Caco-2 (cell line): ENCODE measurements at regions not wholly inside any gene's neighbourhood (a gene's known extent, or its start where the extent isn't known, plus 50 kb on each side); places are given as distances from the start of the nearest gene placed in this dataset.

Source experiments
- BruUV-seq: library from RNA; stranded (reverse); fragments of 400-500 nt; replicated peaks from 2 replicates; lab custom pipeline; 2021; lab: Mats Ljungman, UMichigan
- CTCF ChIA-PET: fragments of 300-600 bp; sonication (Branson Sonifier 250); formaldehyde crosslinking; loops from one replicate; lab custom pipeline; 2022; ENCODE audit warnings: antibody characterized with exemption; lab: Charles Lee
- POLR2A ChIA-PET: fragments of 300-600 bp; sonication (Branson Sonifier 250); formaldehyde crosslinking; loops from one replicate; lab custom pipeline; 2022; ENCODE audit warnings: antibody characterized with exemption; lab: Charles Lee
- DNase-seq, 2 experiments: peaks; one replicate each; pipeline versions ENCODE4 v3.0.0 to v3.0.0-alpha.2; 2020 to 2022
- H3K27me3 ChIP-seq: replicated peaks from 2 replicates; pipeline ENCODE4 v1.6.0; 2011; ENCODE audit warnings: low read length; ENCODE audit not compliant: control insufficient read depth, insufficient read depth
- H3K36me3 ChIP-seq: 2 replicates; pipeline ENCODE4 v1.5.1; 2011; ENCODE audit warnings: low read length; ENCODE audit not compliant: control insufficient read depth, insufficient read depth
- H3K4me1 ChIP-seq: fragments of 250-450 bp; sonication (Bioruptor Pico); 2 replicates; pipeline ENCODE4 v1.5.1; 2020; ENCODE audit warnings: mild to moderate bottlenecking
- H3K4me3 ChIP-seq: 2 replicates; pipeline ENCODE4 v1.5.1; 2011; ENCODE audit warnings: low read depth, mild to moderate bottlenecking, control low read depth, low read length
- H3K9me3 ChIP-seq: fragments of 250-450 bp; sonication (Bioruptor Pico); 2 replicates; pipeline ENCODE4 v1.5.1; 2020; ENCODE audit warnings: mild to moderate bottlenecking, moderate library complexity
- H3K27ac Mint-ChIP-seq: one replicate; pipeline ENCODE4 v1.8.0; 2022; ENCODE audit warnings: mixed read lengths; ENCODE audit not compliant: unreplicated experiment
- H3K27me3 Mint-ChIP-seq: one replicate; pipeline ENCODE4 v1.8.0; 2022; ENCODE audit warnings: mixed read lengths; ENCODE audit not compliant: insufficient read depth, unreplicated experiment
- H3K36me3 Mint-ChIP-seq: one replicate; pipeline ENCODE4 v1.8.0; 2022; ENCODE audit warnings: mild to moderate bottlenecking, mixed read lengths; ENCODE audit not compliant: insufficient read depth, unreplicated experiment
- H3K4me1 Mint-ChIP-seq: one replicate; pipeline ENCODE4 v1.8.0; 2022; ENCODE audit warnings: low read depth, mixed read lengths; ENCODE audit not compliant: unreplicated experiment
- H3K4me3 Mint-ChIP-seq: one replicate; pipeline ENCODE4 v1.8.0; 2022; ENCODE audit warnings: mild to moderate bottlenecking, moderate library complexity, mixed read lengths; ENCODE audit not compliant: unreplicated experiment
- H3K9me3 Mint-ChIP-seq: one replicate; pipeline ENCODE4 v1.8.0; 2022; ENCODE audit warnings: mixed read lengths; ENCODE audit not compliant: unreplicated experiment
- CTCF ChIP-seq, 2 experiments: fragments of 200-600 bp in 1 of 2; IDR thresholded peaks; 1 replicate in 1 of 2; 2 replicates in 1 of 2; pipeline versions ENCODE4 v1.5.1 to v1.8.0; 2011 to 2022; ENCODE audit warnings: antibody characterized with exemption in 1 of 2, control low read depth in 1 of 2, inconsistent platforms in 1 of 2, low read depth in 1 of 2, low read length in 1 of 2, mild to moderate bottlenecking in 1 of 2, moderate library complexity in 1 of 2; ENCODE audit not compliant: insufficient read depth in 1 of 2, severe bottlenecking in 1 of 2, unreplicated experiment in 1 of 2
- intact Hi-C: fragments of 100-400 bp; cut with micrococcal nuclease; formaldehyde crosslinking; loops from one replicate; pipeline ENCODE4 v1.10.0; 2022; ENCODE audit not compliant: unreplicated experiment

GRCh38 chrX:13906093-13906492, 89.2 kb upstream of the GPM6B start:
- POLR2A ChIA-PET = no interaction called here

DNA sequence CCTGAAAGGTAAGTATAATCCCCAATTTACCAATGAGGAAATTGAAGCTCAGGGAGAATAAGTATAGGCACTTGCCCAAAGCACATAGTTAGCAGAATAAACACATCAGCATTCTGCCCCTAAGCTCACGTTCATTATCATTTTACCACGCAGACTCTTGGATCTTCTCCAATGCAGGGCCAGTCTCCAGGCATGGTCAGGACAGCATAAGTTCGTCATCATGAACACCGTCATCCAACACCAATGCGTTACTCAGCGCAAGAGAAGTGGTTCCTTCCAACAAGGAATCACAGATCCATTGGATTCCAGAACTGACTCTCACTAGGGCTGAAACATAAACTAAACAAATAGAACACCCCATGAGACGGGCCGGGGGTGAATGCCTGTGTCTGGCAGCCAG, 86.5 kb upstream of the GPM6B start:
- Mint-ChIP-seq H3K4me1 (no peaks in the 10 kb centered on the region), H3K27ac (no peak overlapping the region), H3K27me3 (no peaks in the 10 kb centered on the region), H3K9me3 (no peaks in the 10 kb centered on the region), H3K36me3 (no peaks in the 10 kb centered on the region), H3K4me3 (no peak overlapping the region)
- Histone ChIP-seq H3K9me3 (no peaks in the 10 kb centered on the region), H3K4me1 (no peaks in the 10 kb centered on the region), H3K4me3 (no peak overlapping the region), H3K27me3 (no peaks in the 10 kb centered on the region), H3K36me3 (no peaks in the 10 kb centered on the region)
- DNase-seq = no peak
- BruUV-seq = no TSS peak
- intact Hi-C loops = no loop called here
- no peak for TF ChIP-seq CTCF (IDR thresholded peaks at IDR 0.05; ENCODE audit: insufficient read depth in 1 of 2, low read depth in 1 of 2, low read length in 1 of 2, severe bottlenecking in 1 of 2, unreplicated experiment in 1 of 2)
- ChIA-PET POLR2A (interaction anchor here (0.8 kb wide), 1 partner anchor 152 kb away, joined by 4 read pairs; no protein-coding TSS in a partner anchor), CTCF (no interaction called here)

More at GRCh38 chrX:13906093-13906492, 89.2 kb upstream of the GPM6B start:
- Histone ChIP-seq H3K36me3 (no peaks in the 10 kb centered on the region), H3K9me3 (no peaks in the 10 kb centered on the region), H3K4me3 (no peak overlapping the region), H3K27me3 (no peaks in the 10 kb centered on the region), H3K4me1 (no peaks in the 10 kb centered on the region)
- H3K27me3 Mint-ChIP-seq = no peaks in the 10 kb centered on the region
- no peak overlapping the region for H3K27ac Mint-ChIP-seq
- DNase-seq = no peak
- CTCF ChIA-PET = no interaction called here
- no peak for TF ChIP-seq CTCF (IDR thresholded peaks at IDR 0.05; ENCODE audit: insufficient read depth in 1 of 2, low read depth in 1 of 2, low read length in 1 of 2, severe bottlenecking in 1 of 2, unreplicated experiment in 1 of 2)
- H3K4me3 Mint-ChIP-seq = no peak overlapping the region
- BruUV-seq = no TSS peak
- no peaks in the 10 kb centered on the region for H3K9me3 Mint-ChIP-seq
- intact Hi-C loops = no loop called here
- no peaks in the 10 kb centered on the region for H3K36me3 Mint-ChIP-seq
- H3K4me1 Mint-ChIP-seq = no peaks in the 10 kb centered on the region

DNA sequence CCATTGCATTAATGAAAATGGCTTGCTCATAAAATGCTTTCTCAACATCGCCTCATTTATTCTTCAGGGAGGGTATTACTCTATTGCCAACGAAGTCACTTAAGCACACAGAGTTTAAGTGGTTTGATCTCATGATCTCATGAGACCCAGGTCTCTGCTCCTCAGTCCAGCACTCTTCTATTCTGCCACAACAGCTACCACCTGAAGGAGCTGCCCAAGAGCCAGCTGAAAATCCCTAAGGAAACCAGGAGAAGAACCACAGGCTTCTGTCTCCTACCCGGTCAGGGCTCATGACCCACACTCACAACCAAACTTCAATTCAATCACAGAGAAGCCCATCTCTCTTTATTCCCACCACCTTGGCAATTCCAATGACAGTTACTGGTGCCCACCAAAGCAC, 85.5 kb upstream of the GPM6B start:
- H3K36me3 Mint-ChIP-seq = no peaks in the 10 kb centered on the region
- H3K4me1 ChIP-seq = no peaks in the 10 kb centered on the region
- no TSS peak for BruUV-seq
- no peaks in the 10 kb centered on the region for H3K27me3 ChIP-seq
- no peaks in the 10 kb centered on the region for H3K9me3 ChIP-seq
- ChIA-PET POLR2A (no interaction called here), CTCF (interaction anchor here (0.7 kb wide), 1 partner anchor 147 kb away, joined by 3 read pairs; no protein-coding TSS in a partner anchor)
- DNase-seq = no peak
- no peaks in the 10 kb centered on the region for H3K4me1 Mint-ChIP-seq
- H3K27ac Mint-ChIP-seq = no peak overlapping the region
- H3K36me3 ChIP-seq = no peaks in the 10 kb centered on the region
- H3K4me3 ChIP-seq = no peak overlapping the region
- H3K27me3 Mint-ChIP-seq = no peaks in the 10 kb centered on the region
- no peak overlapping the region for H3K4me3 Mint-ChIP-seq
- H3K9me3 Mint-ChIP-seq = no peaks in the 10 kb centered on the region
- intact Hi-C loops = no loop called here
- no peak for TF ChIP-seq CTCF (IDR thresholded peaks at IDR 0.05; ENCODE audit: insufficient read depth in 1 of 2, low read depth in 1 of 2, low read length in 1 of 2, severe bottlenecking in 1 of 2, unreplicated experiment in 1 of 2)
